ENCODE measurements at regions not wholly inside any gene's neighbourhood (a gene's known extent, or its start where the extent isn't known, plus 50 kb on each side); places are given as distances from the start of the nearest gene placed in this dataset.

GRCh38 chr3:99084826-99085225 lies 183.3 kb upstream of the DCBLD2 start:
- no peaks in the 10 kb centered on the region for H3K36me3 ChIP-seq (ENCODE audit: control insufficient read depth, insufficient read depth, low read length)
- DNase-seq (ENCODE audit: low read depth) (no peak), FAIRE-seq (no peak)
- TF ChIP-seq CTCF (IDR thresholded peaks at IDR 0.05; ENCODE audit: insufficient read depth, low read length, severe bottlenecking), result no peak
- H3K4me3 ChIP-seq (ENCODE audit: low read depth, low read length), result no peak overlapping the region
- peaks cover 3% of the 10 kb centered on the region for H3K27me3 ChIP-seq (ENCODE audit: control insufficient read depth, insufficient read depth, low read length)

GRCh38 chr3:99084156-99084555 lies 182.7 kb upstream of the DCBLD2 start:
- FAIRE-seq (no peak), DNase-seq (ENCODE audit: low read depth) (no peak)
- no peak for TF ChIP-seq CTCF (IDR thresholded peaks at IDR 0.05; ENCODE audit: insufficient read depth, low read length, severe bottlenecking)
- H3K36me3 ChIP-seq (ENCODE audit: control insufficient read depth, insufficient read depth, low read length), result no peaks in the 10 kb centered on the region
- no peak overlapping the region for H3K4me3 ChIP-seq (ENCODE audit: low read depth, low read length)
- H3K27me3 ChIP-seq (ENCODE audit: control insufficient read depth, insufficient read depth, low read length), result peaks cover 3% of the 10 kb centered on the region

- Histone ChIP-seq H3K36me3 (ENCODE audit: control insufficient read depth, insufficient read depth, low read length) (no peaks in the 10 kb centered on the region), H3K4me3 (ENCODE audit: low read depth, low read length) (no peak overlapping the region), H3K27me3 (ENCODE audit: control insufficient read depth, insufficient read depth, low read length) (no peaks in the 10 kb centered on the region)
- no peak for TF ChIP-seq CTCF (IDR thresholded peaks at IDR 0.05; ENCODE audit: insufficient read depth, low read length, severe bottlenecking)
- FAIRE-seq (no peak), DNase-seq (ENCODE audit: low read depth) (no peak)
These were observed 169.6 kb upstream of the DCBLD2 start for GRCh38 chr3:99071096-99071495.

- Histone ChIP-seq H3K27me3 (ENCODE audit: control insufficient read depth, insufficient read depth, low read length) (no peaks in the 10 kb centered on the region), H3K4me3 (ENCODE audit: low read depth, low read length) (no peak overlapping the region), H3K36me3 (ENCODE audit: control insufficient read depth, insufficient read depth, low read length) (no peaks in the 10 kb centered on the region)
- DNase-seq (ENCODE audit: low read depth) (no peak), FAIRE-seq (no peak)
- no peak for TF ChIP-seq CTCF (IDR thresholded peaks at IDR 0.05; ENCODE audit: insufficient read depth, low read length, severe bottlenecking)
These were observed 168.5 kb upstream of the DCBLD2 start for GRCh38 chr3:99069973-99070372.

- Histone ChIP-seq H3K27me3 (ENCODE audit: control insufficient read depth, insufficient read depth, low read length) (no peaks in the 10 kb centered on the region), H3K36me3 (ENCODE audit: control insufficient read depth, insufficient read depth, low read length) (no peaks in the 10 kb centered on the region), H3K4me3 (ENCODE audit: low read depth, low read length) (no peak overlapping the region)
- DNase-seq (ENCODE audit: low read depth) (no peak), FAIRE-seq (no peak)
- TF ChIP-seq CTCF (IDR thresholded peaks at IDR 0.05; ENCODE audit: insufficient read depth, low read length, severe bottlenecking), result no peak
These were observed 165.4 kb upstream of the DCBLD2 start for GRCh38 chr3:99066863-99067262.

- TF ChIP-seq CTCF (IDR thresholded peaks at IDR 0.05; ENCODE audit: insufficient read depth, low read length, severe bottlenecking), result no peak
- no peak for FAIRE-seq
- Histone ChIP-seq H3K4me3 (ENCODE audit: low read depth, low read length) (no peak overlapping the region), H3K27me3 (ENCODE audit: control insufficient read depth, insufficient read depth, low read length) (no peaks in the 10 kb centered on the region), H3K36me3 (ENCODE audit: control insufficient read depth, insufficient read depth, low read length) (no peaks in the 10 kb centered on the region)
- DNase-seq (ENCODE audit: low read depth), result no peak
These were observed 147.7 kb upstream of the DCBLD2 start for GRCh38 chr3:99049164-99049563.

Measured in bronchial epithelial cell (primary cell).